C1 segment of cervical spinal cord (tissue), 14 donors: ENCODE measurements at regions not wholly inside any gene's neighbourhood (a gene's known extent, or its start where the extent isn't known, plus 50 kb on each side); places are given as distances from the start of the nearest gene placed in this dataset.

Source experiments
- DNase-seq, 14 donors: peaks; one replicate each; lab custom pipeline; 2025; lab: John Stamatoyannopoulos, UW

DNA sequence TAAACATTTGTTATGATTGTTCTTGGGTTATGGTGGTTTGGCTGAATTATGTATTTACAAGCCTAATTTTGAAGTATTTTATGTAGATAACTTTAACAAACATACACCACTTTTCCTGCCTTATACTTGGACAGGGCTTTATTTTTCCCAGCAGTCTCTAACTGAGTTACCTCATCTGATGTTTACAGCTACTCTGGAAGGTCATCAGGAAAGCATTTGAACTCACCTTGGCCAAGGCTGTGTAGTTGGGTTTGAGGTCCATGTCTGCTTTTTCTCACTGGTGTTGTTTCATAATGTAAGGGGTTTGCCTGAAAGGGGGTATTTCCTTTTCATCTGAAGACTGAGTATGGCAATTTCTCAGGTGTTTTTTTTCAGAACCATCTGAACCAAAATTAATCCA lies 193.5 kb downstream of the RWDD3 start:
- no peak for DNase-seq

DNA sequence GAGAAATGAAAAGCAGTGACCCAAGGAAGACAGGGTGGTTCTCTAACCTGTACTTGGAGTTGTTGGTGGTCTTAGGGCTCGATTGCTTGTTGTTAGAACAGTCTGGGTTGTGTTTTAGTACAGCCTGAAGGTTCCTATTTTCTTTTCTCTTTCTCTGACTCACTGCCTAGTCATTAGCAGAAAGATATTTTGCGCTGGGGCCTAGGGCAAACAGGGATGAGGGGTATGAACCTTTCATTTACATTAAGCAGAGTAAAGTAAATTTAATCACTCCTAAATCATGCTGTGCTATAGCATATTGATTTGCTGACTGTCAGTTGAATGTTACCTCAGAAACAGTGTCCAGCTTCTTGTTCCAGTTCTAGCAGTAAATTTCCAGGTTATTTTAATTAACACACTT lies 197.2 kb downstream of the RWDD3 start:
- DNase-seq, result no peak

DNA sequence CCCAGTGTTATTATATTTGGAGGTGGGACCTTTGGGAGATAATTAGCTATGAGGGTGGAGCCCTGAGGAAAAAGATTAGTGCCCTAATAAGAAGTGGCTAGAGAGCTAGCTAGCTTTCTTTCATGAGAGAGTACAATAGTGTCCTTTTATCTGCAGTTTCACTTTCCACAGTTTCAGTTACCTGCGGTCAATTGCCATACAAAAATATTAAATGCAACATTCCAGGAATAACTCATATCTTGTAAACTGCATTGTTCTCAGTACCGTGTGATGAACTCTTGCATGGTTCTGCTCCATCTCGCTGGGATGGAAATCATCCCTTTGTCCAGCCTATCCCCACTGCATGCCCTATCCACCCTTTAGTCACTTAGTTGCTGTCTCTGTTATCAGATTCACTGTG lies 201.6 kb downstream of the RWDD3 start:
- no peak for DNase-seq

DNA sequence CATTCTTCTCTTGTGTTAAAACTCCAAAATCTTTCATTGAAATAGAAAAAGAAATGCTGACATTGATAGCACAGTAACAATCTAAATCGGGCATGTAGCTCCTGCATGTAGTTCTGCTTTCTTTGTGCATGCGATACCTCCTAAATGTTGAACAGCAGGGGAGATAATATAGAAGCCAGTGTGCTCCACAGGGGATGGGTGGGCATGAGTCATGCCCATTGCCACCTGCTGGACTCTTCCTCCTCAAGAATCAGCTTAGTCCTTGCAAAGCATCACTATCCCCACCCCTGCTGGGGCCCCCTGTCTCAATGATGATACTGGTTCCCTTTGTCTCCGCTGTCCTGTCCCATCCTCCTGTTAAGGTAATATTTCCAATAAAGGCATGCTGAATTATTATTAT lies 203.0 kb downstream of the RWDD3 start:
- DNase-seq, result no peak

DNA sequence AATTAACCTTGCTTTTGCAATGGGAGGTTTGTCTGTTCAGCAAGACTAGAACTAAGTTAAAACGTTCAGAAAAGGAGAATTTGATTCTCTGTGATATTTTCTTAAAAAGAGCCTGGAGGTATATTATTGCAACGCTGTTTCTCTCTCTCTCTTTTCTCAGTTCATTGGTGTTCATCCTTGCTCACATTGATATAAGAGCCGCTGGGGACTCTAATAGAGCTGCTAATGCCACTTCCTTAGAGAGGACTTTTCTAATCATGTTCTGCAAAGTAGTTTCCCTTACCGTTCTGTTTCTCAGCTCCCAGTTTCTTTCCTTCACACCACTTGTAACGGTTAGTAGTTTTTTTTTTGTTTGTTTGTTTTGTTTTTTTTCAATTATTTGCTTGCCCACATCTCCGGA lies 203.8 kb downstream of the RWDD3 start:
- no peak for DNase-seq

DNA sequence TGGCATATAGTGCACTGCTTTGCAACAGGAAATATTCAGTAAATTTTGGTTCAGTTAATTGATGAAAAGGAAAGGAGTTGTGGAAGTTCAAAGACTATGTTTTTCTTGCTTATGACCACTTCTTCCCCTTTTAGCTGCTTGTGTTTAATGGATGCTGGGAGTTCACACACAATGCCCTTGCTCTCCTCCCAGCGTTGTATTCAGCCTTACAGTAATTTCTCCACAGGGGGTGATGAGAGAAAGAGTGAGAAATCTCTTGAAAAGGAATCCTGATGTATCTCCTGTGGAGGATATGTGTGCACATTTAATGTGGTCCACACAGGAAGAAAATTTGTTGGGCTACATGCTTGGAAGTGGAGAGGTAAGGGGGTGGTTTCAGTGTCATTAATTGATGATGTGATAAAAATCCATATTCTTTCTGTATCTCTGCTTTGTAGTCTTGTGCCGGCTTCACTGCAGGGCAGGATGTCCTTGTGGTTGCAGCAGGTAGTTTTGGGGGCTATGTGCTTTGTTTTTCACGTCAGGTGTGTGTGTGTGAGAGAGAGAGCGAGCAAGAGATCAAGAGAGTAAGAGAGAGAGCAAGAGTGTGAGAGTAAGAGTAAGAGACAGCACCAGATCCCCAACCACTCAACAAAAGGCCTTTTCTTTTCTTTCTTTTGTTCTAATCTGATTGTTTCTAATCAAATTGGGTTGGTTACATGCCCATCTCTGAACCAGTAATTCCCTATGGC lies 204.4 kb downstream of the RWDD3 start:
- DNase-seq, result no peak

DNA sequence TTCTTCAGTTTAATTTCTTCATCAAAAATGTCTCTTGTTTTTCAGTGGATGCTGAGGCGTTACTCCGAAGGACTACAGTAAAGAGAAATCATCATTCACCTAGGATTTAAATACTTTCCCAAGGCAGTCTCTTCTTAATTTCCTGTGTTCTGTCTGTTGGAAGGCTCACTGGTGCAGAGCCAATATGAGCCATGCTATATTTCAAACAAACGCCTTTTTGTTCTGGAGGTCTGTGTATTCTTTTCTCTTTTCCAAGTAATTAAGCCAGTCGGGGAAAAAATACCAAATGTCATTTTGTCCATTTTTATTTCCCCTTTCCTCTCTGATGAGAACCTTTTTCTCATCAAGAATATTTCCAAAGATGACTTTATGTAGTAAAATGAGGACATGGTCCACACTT lies 206.5 kb downstream of the RWDD3 start:
- DNase-seq, result no peak

DNA sequence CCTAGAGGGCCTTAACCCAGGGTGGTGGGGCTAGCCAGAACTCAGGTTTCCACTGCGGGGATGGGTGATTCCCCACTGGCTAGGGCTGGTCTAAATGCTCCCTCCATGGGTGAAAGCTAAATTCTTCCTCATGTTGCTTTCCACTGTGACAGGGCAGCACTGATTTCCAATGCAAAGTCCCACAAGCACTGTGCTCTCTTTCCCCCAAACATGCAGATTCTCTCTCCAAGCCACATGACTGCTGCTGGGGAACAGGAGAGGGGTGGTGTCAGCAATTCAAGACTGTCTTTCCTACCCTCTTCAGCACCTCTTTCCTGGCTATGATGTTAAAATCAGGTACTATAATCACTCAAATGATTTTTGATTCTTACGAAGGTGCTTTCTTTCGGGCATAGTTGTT lies 215.5 kb downstream of the RWDD3 start:
- no peak for DNase-seq

DNA sequence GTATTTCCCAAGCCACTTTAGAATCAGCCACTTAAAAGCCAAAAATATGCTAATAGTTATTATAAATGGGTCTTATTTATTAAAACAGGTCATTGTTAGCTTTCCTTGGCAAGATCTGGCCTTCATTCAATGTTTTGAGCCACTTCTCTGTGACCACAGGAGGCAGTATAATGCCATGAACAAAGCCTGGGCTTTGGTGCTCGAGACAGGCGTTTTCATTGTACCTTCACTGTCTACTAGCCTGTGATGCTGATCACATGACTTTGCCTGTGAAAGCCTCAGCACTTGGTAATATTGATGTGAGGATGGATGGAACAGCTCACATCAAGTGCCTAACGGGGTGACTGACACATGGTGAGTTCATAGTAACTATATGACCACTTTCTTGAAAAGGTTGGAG lies 217.0 kb downstream of the RWDD3 start:
- no peak for DNase-seq

DNA sequence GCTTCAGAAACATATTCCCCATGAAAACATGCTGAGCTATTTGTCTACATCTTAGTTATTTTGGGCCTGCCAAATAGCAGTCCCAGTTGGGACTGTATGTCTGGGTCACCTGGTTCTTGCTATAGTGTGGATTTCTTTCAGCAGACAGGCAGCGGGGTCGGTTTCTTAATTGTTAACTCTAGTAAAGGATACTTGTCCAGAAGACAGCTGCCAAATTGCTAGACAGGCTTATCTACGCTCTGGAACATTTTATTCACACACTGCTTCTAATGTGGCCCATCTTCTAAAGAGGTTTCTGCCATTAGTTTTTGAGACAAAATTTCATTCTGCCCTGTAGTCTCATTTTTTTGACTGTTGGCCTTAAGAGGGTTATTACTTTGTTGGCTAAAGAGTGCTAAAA lies 217.9 kb downstream of the RWDD3 start:
- DNase-seq, result no peak

DNA sequence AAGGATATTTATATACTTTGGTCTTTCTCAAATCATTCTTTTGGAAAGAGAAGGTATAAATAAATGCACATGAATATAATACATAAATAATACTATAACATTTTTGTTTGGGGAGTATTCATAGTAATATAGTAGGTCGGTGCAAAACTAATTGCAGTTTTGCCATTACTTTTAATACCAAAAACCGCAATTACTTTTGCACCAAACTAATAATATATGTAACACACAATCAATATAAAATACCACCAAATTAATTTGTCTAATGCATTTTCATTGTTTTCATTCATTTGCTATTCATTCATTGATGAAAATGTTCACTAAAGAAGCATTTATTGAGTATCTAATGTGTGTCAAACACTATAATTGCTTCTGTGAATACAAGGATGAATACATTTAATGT lies 219.0 kb downstream of the RWDD3 start:
- DNase-seq, result no peak

DNA sequence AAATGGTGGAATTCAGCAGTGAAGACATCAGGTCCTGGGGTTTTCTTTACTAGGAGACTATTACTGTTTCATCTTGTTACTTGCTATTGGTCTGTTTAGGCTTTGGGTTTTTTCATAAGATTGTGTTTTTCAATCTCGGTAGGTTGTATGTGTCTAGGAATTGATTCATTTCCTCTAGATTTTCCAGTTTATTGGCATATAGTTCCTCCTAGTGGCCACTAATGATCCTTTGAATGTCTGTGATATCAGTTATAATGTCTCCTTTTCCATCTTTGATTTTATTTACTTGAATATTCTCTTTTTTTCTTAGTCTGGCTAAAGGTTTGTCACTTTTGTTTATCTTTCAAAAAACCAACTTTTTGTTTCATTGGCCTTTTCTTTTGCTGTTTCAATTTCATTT lies 233.0 kb downstream of the RWDD3 start:
- DNase-seq, result no peak

DNA sequence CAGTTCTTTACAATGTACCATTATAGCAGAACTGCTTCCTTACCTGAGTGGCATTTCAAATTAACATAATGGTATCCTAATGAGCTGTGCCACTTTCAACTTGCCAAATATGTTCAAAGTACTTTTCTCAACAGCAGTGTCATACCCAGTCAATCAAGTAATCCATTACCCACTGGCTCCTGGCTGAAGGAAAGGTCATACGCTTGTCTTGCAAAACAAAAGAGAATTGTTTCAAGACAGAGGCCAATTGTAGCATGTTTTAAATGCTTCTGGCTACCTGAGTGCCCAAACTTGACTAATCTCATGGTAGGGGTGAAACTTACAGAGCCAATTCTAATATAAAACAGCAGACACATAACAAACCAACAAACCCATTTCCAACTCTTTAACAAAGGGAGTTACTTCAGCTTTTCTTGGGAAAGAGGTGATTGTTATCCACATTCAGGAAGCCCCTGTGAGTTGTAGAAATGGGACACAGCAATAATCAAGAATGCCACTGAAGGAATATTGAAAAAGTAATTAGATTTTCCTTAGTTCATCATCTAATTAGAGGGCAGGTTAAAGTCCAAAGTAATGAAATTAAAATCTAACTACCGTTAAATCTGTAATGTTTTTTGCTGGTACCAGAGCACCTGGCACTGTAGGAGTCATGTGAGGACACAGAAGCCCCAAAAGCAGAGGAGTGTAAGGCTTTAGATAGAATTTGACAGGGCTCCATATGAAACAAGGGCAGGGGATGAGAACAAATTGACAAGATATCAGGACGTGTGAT lies 241.9 kb downstream of the RWDD3 start:
- no peak for DNase-seq

DNA sequence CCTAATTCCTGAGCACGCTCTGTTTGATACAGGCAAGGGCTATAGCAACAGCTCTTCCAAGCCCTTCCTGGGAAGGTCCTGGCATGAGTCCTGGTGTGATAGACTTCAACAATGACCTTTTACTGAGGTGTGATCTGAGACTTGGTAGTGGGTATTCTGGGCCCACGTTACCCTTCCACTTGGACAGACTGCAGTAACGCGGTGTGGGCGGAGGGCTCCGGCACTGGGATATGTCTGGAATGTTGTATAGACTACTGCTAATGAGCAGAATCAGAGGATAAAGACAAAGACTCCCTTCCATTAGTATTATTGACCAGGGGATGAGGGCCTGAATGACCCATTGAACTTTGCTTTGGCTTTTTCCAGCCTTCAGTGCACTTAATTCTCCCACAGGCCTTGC lies 262.3 kb downstream of the RWDD3 start:
- no peak for DNase-seq

DNA sequence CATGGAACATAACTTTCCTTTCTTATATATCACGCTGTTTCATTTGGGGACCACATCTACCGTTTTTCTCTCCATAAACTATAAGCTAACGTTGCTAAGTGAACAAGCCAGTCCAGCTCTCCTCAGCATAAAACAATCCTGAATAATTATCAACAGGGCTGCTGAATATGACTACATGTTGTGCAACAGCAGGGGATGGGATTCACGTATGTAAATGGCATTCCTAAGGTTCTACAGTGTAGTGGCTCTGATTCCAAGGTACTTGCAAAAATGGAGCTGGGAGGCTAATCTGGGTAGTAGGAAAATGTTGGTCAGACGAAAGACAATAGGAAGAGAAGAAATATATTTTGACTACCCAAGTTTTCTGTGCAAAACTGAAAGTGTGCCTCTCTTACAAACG lies 262.8 kb downstream of the RWDD3 start:
- DNase-seq, result no peak

DNA sequence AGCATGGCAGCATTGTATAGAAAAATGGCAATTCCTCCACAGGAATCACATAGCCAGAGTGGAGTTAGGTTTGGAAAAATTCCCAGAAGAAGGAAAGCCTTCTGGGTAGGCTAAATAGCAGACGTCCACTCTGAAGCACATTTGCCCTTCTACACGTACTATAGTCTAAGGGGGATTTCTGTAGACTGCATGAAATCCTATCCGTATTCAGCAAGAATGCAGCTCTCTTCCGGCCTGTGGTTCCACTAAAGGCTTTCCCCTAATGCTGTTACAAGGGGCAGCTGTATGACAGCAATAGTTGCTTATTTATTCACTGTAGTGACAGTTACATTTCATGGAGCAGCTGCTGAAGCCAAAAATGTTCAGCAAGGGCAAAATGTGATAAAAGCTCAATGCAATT lies 263.6 kb downstream of the RWDD3 start:
- DNase-seq, result no peak

DNA sequence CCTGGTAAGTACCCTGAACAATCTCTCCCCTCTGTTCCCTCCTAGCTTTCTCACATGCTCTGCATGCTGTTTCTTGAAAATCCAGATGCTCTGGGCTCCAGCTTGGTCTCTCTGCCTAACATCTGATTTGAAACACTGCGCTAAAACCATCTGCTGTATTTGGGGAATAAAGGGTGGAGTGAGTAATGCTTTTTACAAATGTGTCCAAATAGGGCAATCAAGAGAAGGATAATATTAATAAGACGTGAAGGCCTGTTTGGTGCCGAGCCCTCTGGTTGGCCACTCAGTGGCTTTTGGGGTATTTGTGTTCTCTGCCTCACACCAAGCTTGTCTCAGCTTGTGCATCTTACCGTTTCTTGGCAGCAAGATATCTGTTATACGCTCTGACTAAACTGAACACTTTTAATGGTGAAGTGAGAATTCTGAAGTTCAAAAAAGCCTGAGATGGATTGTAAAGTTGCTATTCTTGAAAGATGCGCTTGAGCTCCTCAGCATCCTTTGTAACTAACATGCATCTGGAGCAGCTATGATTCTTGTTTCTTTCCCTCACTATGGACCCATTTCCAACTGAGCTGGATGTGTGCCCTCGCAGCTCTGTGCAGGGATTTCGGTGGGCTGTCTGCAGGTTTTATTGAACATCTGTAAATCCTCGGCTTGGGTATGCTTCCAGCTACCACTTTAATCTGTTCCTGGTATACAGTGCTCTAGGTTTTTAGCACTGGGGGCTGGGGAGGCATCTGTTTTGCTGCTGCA lies 269.4 kb downstream of the RWDD3 start:
- no peak for DNase-seq

DNA sequence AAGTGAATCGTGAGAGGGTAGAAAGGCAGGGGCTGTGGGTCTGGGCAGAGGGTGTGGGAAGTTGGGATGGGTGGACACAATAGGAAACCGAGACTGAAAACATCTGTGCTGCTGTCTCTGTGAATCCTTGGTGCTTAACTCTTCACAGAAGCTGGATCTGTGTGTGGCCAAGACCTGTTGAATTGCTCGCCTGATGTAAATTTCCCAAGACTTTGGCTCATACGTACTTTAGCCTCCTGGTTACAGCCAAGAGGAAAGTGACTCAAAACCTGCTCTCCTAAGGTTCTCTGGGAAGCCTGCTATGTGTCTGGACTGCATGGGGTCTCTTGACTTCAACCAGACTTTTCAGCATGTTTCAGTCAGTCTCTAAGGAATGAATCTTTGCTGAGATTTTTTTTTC lies 270.3 kb downstream of the RWDD3 start:
- DNase-seq, result no peak

DNA sequence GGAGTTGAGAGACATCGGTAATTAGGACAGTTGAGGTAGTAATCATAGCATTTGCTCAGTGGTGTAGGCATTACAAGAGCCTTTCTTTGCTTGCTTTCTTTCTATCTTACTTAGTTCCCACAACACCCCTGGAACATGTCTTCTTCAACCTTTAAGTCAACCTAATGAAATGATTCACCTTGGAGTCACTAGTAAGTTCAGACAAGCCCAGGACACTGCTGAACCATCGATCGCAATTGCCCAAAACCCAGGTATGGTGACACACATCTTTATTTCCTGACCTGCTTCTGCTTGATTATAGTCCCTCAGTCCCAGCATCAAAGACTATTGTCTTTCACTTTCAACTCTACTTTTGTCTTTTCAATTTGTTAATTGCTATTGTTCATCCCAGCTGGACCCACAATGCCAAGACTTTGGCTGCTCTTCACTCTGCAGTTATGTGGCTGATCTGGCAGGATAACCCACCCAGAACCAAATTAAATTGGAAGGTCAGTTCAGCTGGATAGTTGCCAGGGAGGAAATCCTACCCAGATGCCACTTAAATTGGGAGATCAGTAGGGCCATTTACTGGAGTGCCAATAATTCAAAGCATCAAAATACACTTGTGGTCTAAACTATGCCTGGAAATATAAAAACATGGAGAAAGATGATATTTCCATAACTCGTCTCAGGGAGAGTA lies 272.9 kb downstream of the RWDD3 start:
- DNase-seq, result no peak

DNA sequence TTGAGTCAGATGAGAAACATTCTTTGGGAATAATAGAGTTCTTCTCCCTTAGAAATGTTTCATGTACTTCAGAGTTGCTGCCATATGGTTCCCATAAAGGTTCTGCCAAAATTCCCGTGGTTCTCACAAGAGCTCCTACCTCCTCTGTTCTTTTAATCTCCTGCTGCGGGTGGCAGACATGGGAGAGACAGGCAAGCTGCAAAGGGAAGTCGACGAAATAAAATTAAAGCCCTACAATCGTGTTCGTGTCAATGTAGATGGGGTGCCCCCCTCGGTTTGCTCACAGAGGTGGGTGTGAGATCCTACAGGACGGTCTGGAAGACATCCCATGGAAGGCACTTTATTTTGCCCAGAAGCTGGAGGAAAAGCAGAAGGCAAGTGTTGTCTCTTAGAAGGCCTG lies 276.0 kb downstream of the RWDD3 start:
- DNase-seq, result peak in 1 of 14 donors; percentile 39

DNA sequence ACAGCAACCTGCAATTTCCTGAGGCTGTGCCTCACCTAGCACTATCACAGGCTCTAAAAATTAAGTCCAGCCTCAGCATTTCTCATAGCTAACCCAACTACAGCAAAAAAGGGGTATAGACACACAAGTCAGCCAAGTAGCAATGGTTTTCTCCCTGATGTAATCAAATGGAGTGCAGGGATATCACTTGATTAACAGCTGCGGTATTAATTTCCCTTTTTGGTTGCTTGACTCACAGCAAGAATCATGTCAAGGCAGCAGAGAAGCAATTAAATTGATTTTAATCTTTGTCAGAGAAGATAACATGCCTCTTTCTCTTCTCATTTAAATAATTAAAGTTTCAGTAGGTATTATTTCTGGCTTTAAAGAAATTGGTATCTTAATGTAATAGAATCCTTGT lies 278.9 kb downstream of the RWDD3 start:
- no peak for DNase-seq

DNA sequence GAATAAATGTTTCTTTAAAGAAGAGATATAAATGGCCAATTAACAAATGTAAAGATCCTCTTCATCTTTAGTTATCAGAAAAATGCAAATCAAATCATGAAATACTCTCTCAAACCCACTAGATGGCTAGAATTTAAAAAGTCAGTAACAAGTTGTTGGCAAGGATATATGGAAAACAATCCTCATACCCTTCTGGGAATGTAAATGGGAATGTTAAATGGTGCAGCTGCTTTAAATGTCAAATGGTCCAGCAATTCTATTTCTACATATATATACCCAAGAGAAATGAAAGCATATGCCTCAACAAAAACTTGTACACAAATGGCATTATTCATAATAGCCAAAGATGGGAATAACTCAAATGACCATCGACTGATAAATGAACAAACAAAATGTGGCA lies 283.5 kb downstream of the RWDD3 start:
- no peak for DNase-seq
